ENCODE measurements at regions not wholly inside any gene's neighbourhood (a gene's known extent, or its start where the extent isn't known, plus 50 kb on each side); places are given as distances from the start of the nearest gene placed in this dataset.

DNA sequence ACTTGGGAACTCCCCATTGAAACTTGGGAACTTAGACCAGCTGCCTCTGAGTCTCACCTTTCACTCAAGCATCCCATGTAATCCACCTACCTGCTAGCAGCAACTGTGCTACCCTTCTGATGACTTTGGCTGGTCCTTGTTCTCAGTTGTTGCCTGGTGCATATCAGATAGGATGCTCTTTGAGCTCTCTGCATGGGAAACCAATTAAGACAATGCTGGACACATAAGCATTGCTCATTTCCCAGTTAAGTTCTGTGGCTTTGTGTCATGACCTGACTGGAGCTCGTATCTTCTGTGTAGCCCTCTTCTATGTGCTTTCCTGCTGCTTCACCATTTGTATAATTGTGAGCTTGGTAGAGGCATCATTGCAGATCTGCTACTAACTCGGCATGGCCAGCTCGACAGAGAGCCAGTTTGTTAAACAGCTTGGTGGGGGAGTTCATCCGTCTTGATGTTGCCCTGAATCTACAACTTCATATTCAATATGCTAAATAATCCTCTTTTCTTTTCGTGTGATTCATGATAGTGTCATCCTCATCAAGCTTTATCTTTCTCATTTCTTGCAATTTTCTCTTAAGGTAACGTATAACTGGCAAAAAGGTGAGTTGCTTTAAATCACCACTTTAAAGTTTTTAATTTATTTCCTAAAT is 447.5 kb upstream of the SLC14A2 start (continued):
- TF ChIP-seq REST (IDR thresholded peaks at IDR 0.05; ENCODE audit: unreplicated experiment) (no peak), JUNB (IDR thresholded peaks at IDR 0.05; ENCODE audit: unreplicated experiment) (no peak)

GRCh38 chr18:45168866-45169600 is 446.2 kb upstream of the SLC14A2 start:
- H3K27me3 Mint-ChIP-seq (ENCODE audit: insufficient read depth, low read depth, poor library complexity) = no peaks in the 10 kb centered on the region
- H3K27ac ChIP-seq (ENCODE audit: low read depth) = no peak overlapping the region
- TF ChIP-seq ZNF331 (CRISPR knock-in tag; IDR thresholded peaks at IDR 0.05; ENCODE audit: low read depth) (no peak), STAT1 (IDR thresholded peaks at IDR 0.05; ENCODE audit: unreplicated experiment) (no peak), ZNF462 (CRISPR knock-in tag; IDR thresholded peaks at IDR 0.05) (no peak), ZNF114 (CRISPR knock-in tag; IDR thresholded peaks at IDR 0.05) (no peak), POLR2AphosphoS5 (IDR thresholded peaks at IDR 0.05; ENCODE audit: low read depth) (no peak), CTCF (conservative IDR thresholded peaks at IDR 0.05; ENCODE audit: low read depth in 2 of 2) (no peak), NANOG (IDR thresholded peaks at IDR 0.05; ENCODE audit: borderline replicate concordance) (no peak)

More at GRCh38 chr18:45168866-45169600, 446.2 kb upstream of the SLC14A2 start:
- Histone ChIP-seq H3K4me1 (ENCODE audit: insufficient read depth) (no peaks in the 10 kb centered on the region), H3K9me2 (ENCODE audit: insufficient read depth) (no peaks in the 10 kb centered on the region), H3K79me2 (replicated peaks; ENCODE audit: insufficient read depth) (no peaks in the 10 kb centered on the region), H3K4me2 (no peak overlapping the region), H2AFZ (0 out of 2 replicates have a peak overlapping the region, but pooled peaks have one; percentile 43), H3F3A (replicated peaks; ENCODE audit: low read depth) (no peaks in the 10 kb centered on the region), H3K36me3 (ENCODE audit: insufficient read depth) (no peaks in the 10 kb centered on the region), H3K4me3 (no peak overlapping the region), H3K27me3 (ENCODE audit: insufficient read depth) (no peaks in the 10 kb centered on the region), H4K20me1 (replicated peaks; ENCODE audit: insufficient read depth) (no peaks in the 10 kb centered on the region)
- Mint-ChIP-seq H3K4me1 (no peaks in the 10 kb centered on the region), H3K4me3 (no peak overlapping the region), H3K36me3 (ENCODE audit: low read depth) (no peaks in the 10 kb centered on the region), H3K9me3 (no peaks in the 10 kb centered on the region), H3K27ac (no peak overlapping the region)
- ATAC-seq (no peak), DNase-seq (ENCODE audit: low spot score) (no peak)
